Muscle layer of colon (tissue), 2 donors: ENCODE measurements at regions not wholly inside any gene's neighbourhood (a gene's known extent, or its start where the extent isn't known, plus 50 kb on each side); places are given as distances from the start of the nearest gene placed in this dataset.

ENCODE experiments used
- H3K27ac ChIP-seq: one replicate; pipeline ENCODE4 v1.7.0; 2013; ENCODE audit warnings: low read depth, mild to moderate bottlenecking, low read length, moderate library complexity
- H3K27me3 ChIP-seq, 2 donors: one replicate each; pipeline ENCODE4 v1.7.0; 2013; ENCODE audit warnings: low read length in 2 of 2, mild to moderate bottlenecking in 2 of 2; ENCODE audit not compliant: insufficient read depth in 2 of 2, control insufficient read depth in 1 of 2
- H3K36me3 ChIP-seq: one replicate; pipeline ENCODE4 v1.7.0; 2013; ENCODE audit warnings: mild to moderate bottlenecking, low read length; ENCODE audit not compliant: insufficient read depth
- H3K4me1 ChIP-seq: one replicate; pipeline ENCODE4 v1.7.0; 2013; ENCODE audit warnings: mild to moderate bottlenecking, low read length; ENCODE audit not compliant: insufficient read depth
- H3K4me3 ChIP-seq, 2 donors: one replicate each; pipeline ENCODE4 v1.7.0; 2013; ENCODE audit warnings: low read length in 2 of 2, low read depth in 1 of 2, mild to moderate bottlenecking in 1 of 2, moderate library complexity in 1 of 2
- H3K9ac ChIP-seq: one replicate; pipeline ENCODE4 v1.7.0; 2013; ENCODE audit warnings: low read length
- H3K9me3 ChIP-seq: one replicate; pipeline ENCODE4 v1.7.0; 2013; ENCODE audit warnings: mild to moderate bottlenecking, low read length
- donor health status: abdominal sarcoma.
- donor health status: Adenocarcinoma of cecum.

DNA sequence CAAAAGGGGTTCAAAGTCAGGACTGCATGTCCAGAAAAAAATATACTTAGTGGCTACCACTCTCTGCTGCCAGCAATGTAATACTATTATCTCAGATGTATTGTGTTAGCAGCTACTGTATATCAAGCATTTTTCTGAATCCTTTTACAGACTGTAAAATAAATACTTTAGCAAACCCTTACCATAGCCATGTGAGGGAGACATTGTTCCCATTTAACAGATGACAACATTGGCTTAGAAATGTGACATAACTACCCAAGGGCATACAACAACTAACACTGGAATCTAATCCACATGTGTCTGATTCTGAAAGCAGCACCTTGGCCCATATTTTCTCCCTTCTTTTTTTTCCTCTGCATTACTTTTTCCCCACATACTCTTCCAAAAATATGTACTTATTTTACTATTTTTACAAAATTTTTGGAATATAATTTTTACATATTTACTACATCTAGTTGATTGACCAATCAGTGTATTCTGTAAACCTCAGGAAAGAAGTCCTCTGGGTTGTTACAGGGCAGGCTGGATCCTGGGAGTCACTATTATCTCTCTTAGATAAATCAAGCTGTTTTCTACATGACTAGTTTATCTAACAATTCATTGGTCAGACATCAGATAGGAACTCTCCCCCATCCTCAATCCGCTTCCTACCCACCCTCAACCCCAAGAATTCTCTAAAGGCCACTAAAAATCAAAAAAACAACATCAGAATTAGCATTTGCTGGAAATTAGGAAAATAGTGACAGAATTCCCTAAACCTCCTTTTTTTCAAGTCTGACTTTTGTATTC lies 154.1 kb downstream of the BTG1 start:
- no peaks in the 10 kb centered on the region for H3K9me3 ChIP-seq
- no peak overlapping the region for H3K4me3 ChIP-seq
- H3K27me3 ChIP-seq, result no peaks in the 10 kb centered on the region
- H3K9ac ChIP-seq, result no peak overlapping the region
- no peaks in the 10 kb centered on the region for H3K4me1 ChIP-seq
- H3K36me3 ChIP-seq, result no peaks in the 10 kb centered on the region
- H3K27ac ChIP-seq, result no peak overlapping the region

GRCh38 chr12:91990525-91990924 lies 155.1 kb downstream of the BTG1 start:
- Histone ChIP-seq H3K9me3 (no peaks in the 10 kb centered on the region), H3K27ac (no peak overlapping the region), H3K36me3 (no peaks in the 10 kb centered on the region), H3K9ac (no peak overlapping the region), H3K27me3 (no peaks in the 10 kb centered on the region), H3K4me1 (no peaks in the 10 kb centered on the region), H3K4me3 (no peak overlapping the region)

- Histone ChIP-seq H3K9me3 (no peaks in the 10 kb centered on the region), H3K4me3 (no peak overlapping the region), H3K36me3 (no peaks in the 10 kb centered on the region), H3K27me3 (no peaks in the 10 kb centered on the region), H3K27ac (no peak overlapping the region), H3K9ac (no peak overlapping the region), H3K4me1 (no peaks in the 10 kb centered on the region)
These were observed 156.5 kb downstream of the BTG1 start for GRCh38 chr12:91989143-91989542.

DNA sequence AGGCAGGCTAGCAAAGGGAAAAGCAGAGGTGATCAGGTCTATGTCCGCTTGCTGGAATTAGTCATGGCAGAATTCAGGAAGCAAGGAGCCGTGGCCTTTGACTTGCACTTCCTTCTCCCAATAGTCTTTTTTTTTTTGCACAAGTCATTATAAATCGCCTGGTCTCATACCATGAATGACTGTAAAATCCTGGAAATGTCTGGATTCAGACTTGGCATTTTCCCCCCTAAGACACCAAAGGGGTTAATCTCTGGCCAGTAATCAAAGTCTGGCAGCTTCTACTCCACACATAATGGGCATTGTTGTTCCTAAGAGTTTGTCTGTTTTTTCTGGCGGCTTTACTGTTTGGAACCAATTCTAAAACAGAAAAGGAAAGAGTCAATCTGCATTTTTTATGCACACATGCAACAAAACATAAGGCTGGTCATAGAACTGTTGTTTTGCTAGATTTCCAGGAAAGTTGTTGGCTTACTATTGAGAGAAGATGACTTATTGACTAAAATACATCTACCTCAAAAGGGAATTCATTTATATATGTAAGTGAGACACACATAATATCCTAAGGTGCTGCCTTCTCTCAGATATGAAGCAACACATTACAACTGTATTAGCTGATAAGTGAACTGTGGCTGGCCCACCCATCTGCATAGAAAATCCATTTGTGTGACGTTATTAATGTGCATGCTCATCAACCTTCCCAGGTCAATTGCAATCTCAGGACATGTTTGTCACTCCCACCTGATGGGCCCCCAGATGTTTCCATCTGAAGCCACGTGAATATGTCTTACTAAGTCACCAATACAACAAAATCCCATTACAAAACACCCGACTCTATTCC lies 157.3 kb downstream of the BTG1 start:
- no peaks in the 10 kb centered on the region for H3K36me3 ChIP-seq
- H3K9ac ChIP-seq, result no peak overlapping the region
- no peaks in the 10 kb centered on the region for H3K27me3 ChIP-seq
- H3K27ac ChIP-seq, result no peak overlapping the region
- H3K4me1 ChIP-seq, result no peaks in the 10 kb centered on the region
- no peak overlapping the region for H3K4me3 ChIP-seq
- no peaks in the 10 kb centered on the region for H3K9me3 ChIP-seq

GRCh38 chr12:91986084-91986483 lies 159.6 kb downstream of the BTG1 start:
- H3K9me3 ChIP-seq, result no peaks in the 10 kb centered on the region
- H3K36me3 ChIP-seq, result no peaks in the 10 kb centered on the region
- peaks cover 6% of the 10 kb centered on the region for H3K4me1 ChIP-seq
- no peaks in the 10 kb centered on the region for H3K27me3 ChIP-seq
- H3K27ac ChIP-seq, result no peak overlapping the region
- H3K9ac ChIP-seq, result no peak overlapping the region
- no peak overlapping the region for H3K4me3 ChIP-seq

- Histone ChIP-seq H3K4me3 (no peak overlapping the region), H3K9ac (no peak overlapping the region), H3K27ac (no peak overlapping the region), H3K4me1 (peaks cover 6% of the 10 kb centered on the region), H3K36me3 (no peaks in the 10 kb centered on the region), H3K27me3 (no peaks in the 10 kb centered on the region), H3K9me3 (no peaks in the 10 kb centered on the region)
These were observed 160.5 kb downstream of the BTG1 start for GRCh38 chr12:91985002-91985787.

GRCh38 chr12:91984556-91984955 lies 161.1 kb downstream of the BTG1 start:
- no peaks in the 10 kb centered on the region for H3K9me3 ChIP-seq
- H3K27ac ChIP-seq, result no peak overlapping the region
- peaks cover 6% of the 10 kb centered on the region for H3K4me1 ChIP-seq
- no peak overlapping the region for H3K9ac ChIP-seq
- H3K4me3 ChIP-seq, result no peak overlapping the region
- no peaks in the 10 kb centered on the region for H3K36me3 ChIP-seq
- H3K27me3 ChIP-seq, result no peaks in the 10 kb centered on the region

DNA sequence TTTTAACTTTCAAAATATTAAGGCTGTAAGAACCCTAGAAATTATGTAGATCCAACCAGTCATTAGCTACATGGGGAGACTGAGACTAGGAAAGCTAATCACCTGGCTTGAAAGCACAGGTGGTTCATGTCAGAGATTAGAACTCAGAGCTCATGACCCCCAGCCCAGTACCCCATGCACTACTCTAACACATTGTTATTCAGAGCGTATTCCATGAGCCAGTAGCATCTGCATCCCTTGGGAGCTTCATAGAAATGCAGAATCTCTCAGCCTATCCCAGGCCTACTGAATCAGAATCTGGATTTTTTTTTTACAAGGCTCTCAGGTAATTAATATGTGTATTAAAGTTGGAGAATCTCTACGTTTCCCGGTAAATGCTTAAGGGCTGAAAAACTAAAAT lies 161.7 kb downstream of the BTG1 start:
- no peak overlapping the region for H3K9ac ChIP-seq
- no peaks in the 10 kb centered on the region for H3K27me3 ChIP-seq
- H3K27ac ChIP-seq, result no peak overlapping the region
- no peak overlapping the region for H3K4me3 ChIP-seq
- H3K36me3 ChIP-seq, result no peaks in the 10 kb centered on the region
- H3K9me3 ChIP-seq, result no peaks in the 10 kb centered on the region
- H3K4me1 ChIP-seq, result peaks cover 6% of the 10 kb centered on the region

- Histone ChIP-seq H3K36me3 (no peaks in the 10 kb centered on the region), H3K4me1 (peaks cover 6% of the 10 kb centered on the region), H3K27me3 (no peaks in the 10 kb centered on the region), H3K27ac (no peak overlapping the region), H3K9me3 (no peaks in the 10 kb centered on the region), H3K9ac (no peak overlapping the region), H3K4me3 (no peak overlapping the region)
These were observed 162.7 kb downstream of the BTG1 start for GRCh38 chr12:91982946-91983345.

DNA sequence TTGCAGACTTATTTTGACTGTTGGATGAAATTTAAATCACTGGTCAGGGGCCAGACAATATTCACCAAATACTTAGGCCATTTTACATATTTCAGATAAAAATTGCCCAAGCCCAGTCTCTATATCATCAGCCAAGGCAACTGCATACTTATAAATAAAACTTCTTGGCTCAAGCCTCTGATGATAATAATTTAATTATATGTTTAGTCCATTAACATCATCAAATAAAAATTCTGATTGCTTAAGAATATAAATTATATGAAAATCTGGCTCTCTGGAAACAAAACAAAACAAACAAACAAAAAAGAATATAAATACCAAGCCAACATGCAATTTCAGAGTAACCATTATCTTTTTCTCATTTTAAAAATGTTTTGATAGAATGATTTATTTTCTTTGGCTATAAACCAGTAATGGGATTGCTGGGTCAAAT lies 165.2 kb downstream of the BTG1 start:
- Histone ChIP-seq H3K36me3 (no peaks in the 10 kb centered on the region), H3K4me3 (no peak overlapping the region), H3K9ac (no peak overlapping the region), H3K27ac (no peak overlapping the region), H3K27me3 (no peaks in the 10 kb centered on the region), H3K4me1 (peaks cover 6% of the 10 kb centered on the region), H3K9me3 (no peaks in the 10 kb centered on the region)

- Histone ChIP-seq H3K4me1 (peaks cover 6% of the 10 kb centered on the region), H3K9ac (no peak overlapping the region), H3K27me3 (no peaks in the 10 kb centered on the region), H3K36me3 (no peaks in the 10 kb centered on the region), H3K4me3 (no peak overlapping the region), H3K9me3 (no peaks in the 10 kb centered on the region), H3K27ac (no peak overlapping the region)
These were observed 167.5 kb downstream of the BTG1 start for GRCh38 chr12:91978143-91978542.
